ENCODE measurements at regions not wholly inside any gene's neighbourhood (a gene's known extent, or its start where the extent isn't known, plus 50 kb on each side); places are given as distances from the start of the nearest gene placed in this dataset.

- no peak for TF ChIP-seq CTCF (IDR thresholded peaks at IDR 0.05; ENCODE audit: low read depth, low read length, missing control alignments)
- DNase-seq (ENCODE audit: extremely low read depth, low read depth): no peak
- H3K4me3 ChIP-seq (replicated peaks; ENCODE audit: low read depth, low read length): no peak overlapping the region
These were observed 170.9 kb downstream of the OXSM start for GRCh38 chr3:25960776-25961175.

GRCh38 chr3:25962255-25962654, 172.4 kb downstream of the OXSM start:
- no peak for DNase-seq (ENCODE audit: extremely low read depth, low read depth)
- TF ChIP-seq CTCF (IDR thresholded peaks at IDR 0.05; ENCODE audit: low read depth, low read length, missing control alignments): no peak
- H3K4me3 ChIP-seq (replicated peaks; ENCODE audit: low read depth, low read length): no peak overlapping the region

- TF ChIP-seq CTCF (IDR thresholded peaks at IDR 0.05; ENCODE audit: low read depth, low read length, missing control alignments): no peak
- DNase-seq (ENCODE audit: extremely low read depth, low read depth): no peak
- H3K4me3 ChIP-seq (replicated peaks; ENCODE audit: low read depth, low read length): no peak overlapping the region
These were observed 174.3 kb downstream of the OXSM start for GRCh38 chr3:25964141-25964540.

- no peak for DNase-seq (ENCODE audit: extremely low read depth, low read depth)
- TF ChIP-seq CTCF (IDR thresholded peaks at IDR 0.05; ENCODE audit: low read depth, low read length, missing control alignments): no peak
- no peak overlapping the region for H3K4me3 ChIP-seq (replicated peaks; ENCODE audit: low read depth, low read length)
These were observed 177.5 kb downstream of the OXSM start for GRCh38 chr3:25967385-25967784.

- TF ChIP-seq CTCF (IDR thresholded peaks at IDR 0.05; ENCODE audit: low read depth, low read length, missing control alignments): no peak
- no peak overlapping the region for H3K4me3 ChIP-seq (replicated peaks; ENCODE audit: low read depth, low read length)
- no peak for DNase-seq (ENCODE audit: extremely low read depth, low read depth)
These were observed 181.8 kb downstream of the OXSM start for GRCh38 chr3:25971736-25972135.

- no peak overlapping the region for H3K4me3 ChIP-seq (replicated peaks; ENCODE audit: low read depth, low read length)
- DNase-seq (ENCODE audit: extremely low read depth, low read depth): no peak
- no peak for TF ChIP-seq CTCF (IDR thresholded peaks at IDR 0.05; ENCODE audit: low read depth, low read length, missing control alignments)
These were observed 183.2 kb downstream of the OXSM start for GRCh38 chr3:25973122-25973521.

GRCh38 chr3:25982756-25983155, 192.9 kb downstream of the OXSM start:
- DNase-seq (ENCODE audit: extremely low read depth, low read depth): no peak
- no peak overlapping the region for H3K4me3 ChIP-seq (replicated peaks; ENCODE audit: low read depth, low read length)
- no peak for TF ChIP-seq CTCF (IDR thresholded peaks at IDR 0.05; ENCODE audit: low read depth, low read length, missing control alignments)
